Small intestine (tissue), 7 donors: ENCODE measurements at regions not wholly inside any gene's neighbourhood (a gene's known extent, or its start where the extent isn't known, plus 50 kb on each side); places are given as distances from the start of the nearest gene placed in this dataset.

Experiments
- DNase-seq, 2 donors: peaks; one replicate each; pipeline versions ENCODE4 v3.0.0 to v3.0.0-alpha.2; 2013
- FAIRE-seq: peaks from 2 replicates; lab custom pipeline; 2012; peaks lifted over from hg19 to GRCh38; lab: Jason Lieb, UNC
- H3K27ac ChIP-seq, 3 donors: one replicate each; pipeline ENCODE4 v1.5.1; 2013; ENCODE audit warnings: low read length in 2 of 3, mild to moderate bottlenecking in 2 of 3, control low read depth in 1 of 3, inconsistent platforms in 1 of 3, low read depth in 1 of 3, moderate library complexity in 1 of 3
- H3K27me3 ChIP-seq, 3 donors: one replicate each; pipeline ENCODE4 v1.6.1; 2013; ENCODE audit warnings: low read length in 3 of 3, inconsistent platforms in 1 of 3; ENCODE audit not compliant: control insufficient read depth in 3 of 3, insufficient read depth in 3 of 3
- H3K36me3 ChIP-seq, 3 donors: one replicate each; pipeline ENCODE4 v1.6.1; 2013; ENCODE audit warnings: low read length in 3 of 3, inconsistent platforms in 1 of 3, low read depth in 1 of 3, mild to moderate bottlenecking in 1 of 3, moderate library complexity in 1 of 3; ENCODE audit not compliant: control insufficient read depth in 3 of 3, insufficient read depth in 2 of 3
- H3K4me1 ChIP-seq, 3 donors: one replicate each; pipeline ENCODE4 v1.6.1; 2013; ENCODE audit warnings: low read length in 2 of 3, inconsistent platforms in 1 of 3, low read depth in 1 of 3, mild to moderate bottlenecking in 1 of 3, moderate library complexity in 1 of 3; ENCODE audit not compliant: control insufficient read depth in 3 of 3, insufficient read depth in 2 of 3
- H3K4me3 ChIP-seq, 3 donors: one replicate each; pipeline ENCODE4 v1.5.1; 2013; ENCODE audit warnings: low read length in 3 of 3, control low read depth in 1 of 3, inconsistent platforms in 1 of 3, low read depth in 1 of 3, mild to moderate bottlenecking in 1 of 3, moderate library complexity in 1 of 3
- H3K9me3 ChIP-seq, 2 donors: one replicate each; pipeline ENCODE4 v1.6.1; 2013; ENCODE audit warnings: low read depth in 1 of 2, low read length in 1 of 2; ENCODE audit not compliant: control insufficient read depth in 2 of 2, insufficient read depth in 1 of 2
- WGBS, 3 donors: extraction: QIAGEN DNeasy Blood & Tissue Kit; methylation state at CpG; one replicate each; pipeline ENCODE4 v1.1.7; 2013; 5-methylcytosine and 5-hydroxymethylcytosine counted together
- donor health status: healthy with polysubstance abuse.
- donor health status: control.
- donor health status: control.
- donor health status: Bipolar disorder and iron deficiency.
- donor health status: healthy.

- FAIRE-seq (no peak), DNase-seq (no peak)
- no peak overlapping the region for H3K27ac ChIP-seq
- peaks cover 0 to 10% of the 10 kb centered on the region in 2 donors for H3K9me3 ChIP-seq
- WGBS, 3 donors = 77 to 83% (median 81%) methylated on average over 12 of the region's 12 CpGs
- H3K4me1 ChIP-seq = no peaks in the 10 kb centered on the region
- H3K36me3 ChIP-seq = no peaks in the 10 kb centered on the region
- no peak overlapping the region for H3K4me3 ChIP-seq
- H3K27me3 ChIP-seq = peaks cover 0 to 7% (median 5%) of the 10 kb centered on the region in 3 donors
Observed at GRCh38 chr7:1360521-1360971, 98.7 kb downstream of the MICALL2 start.

- Histone ChIP-seq H3K36me3 (no peaks in the 10 kb centered on the region), H3K4me3 (no peak overlapping the region), H3K9me3 (peaks cover 0 to 15% of the 10 kb centered on the region in 2 donors), H3K27me3 (peaks cover 0 to 13% (median 9%) of the 10 kb centered on the region in 3 donors), H3K27ac (no peak overlapping the region), H3K4me1 (no peaks in the 10 kb centered on the region)
- no peak for FAIRE-seq
- no peak for DNase-seq
- WGBS, 3 donors = 74 to 86% (median 78%) methylated on average over 14 of the region's 14 CpGs
Observed at GRCh38 chr7:1361016-1361755, 98.1 kb downstream of the MICALL2 start.

- DNase-seq (no peak), FAIRE-seq (no peak)
- WGBS, 3 donors = 46 to 49% (median 48%) methylated on average over 13 of the region's 13 CpGs
- peaks cover 0 to 15% (median 14%) of the 10 kb centered on the region in 3 donors for H3K27me3 ChIP-seq
- H3K9me3 ChIP-seq = peaks cover 0 to 15% of the 10 kb centered on the region in 2 donors
- no peak overlapping the region for H3K27ac ChIP-seq
- no peaks in the 10 kb centered on the region for H3K4me1 ChIP-seq
- no peaks in the 10 kb centered on the region for H3K36me3 ChIP-seq
- H3K4me3 ChIP-seq = no peak overlapping the region
Observed at GRCh38 chr7:1361756-1362125, 97.5 kb downstream of the MICALL2 start.

- FAIRE-seq (no peak), DNase-seq (no peak)
Observed at GRCh38 chr7:1362301-1362700, 97.0 kb downstream of the MICALL2 start.

GRCh38 chr7:1364068-1364905 lies 95.0 kb downstream of the MICALL2 start:
- Histone ChIP-seq H3K27me3 (peaks cover 11 to 39% (median 27%) of the 10 kb centered on the region in 3 donors), H3K4me3 (no peak overlapping the region), H3K27ac (no peak overlapping the region), H3K36me3 (no peaks in the 10 kb centered on the region), H3K4me1 (no peaks in the 10 kb centered on the region), H3K9me3 (peaks cover 1 to 15% of the 10 kb centered on the region in 2 donors)
- no peak for DNase-seq
- 72 to 78% (median 73%) methylated on average over 34 to 36 of the region's 36 CpGs for WGBS, 3 donors
- FAIRE-seq = no peak

More at GRCh38 chr7:1362301-1362700, 97.0 kb downstream of the MICALL2 start:
- Histone ChIP-seq H3K4me1 (no peaks in the 10 kb centered on the region), H3K27me3 (peaks cover 0 to 20% (median 16%) of the 10 kb centered on the region in 3 donors), H3K36me3 (no peaks in the 10 kb centered on the region), H3K4me3 (no peak overlapping the region), H3K27ac (no peak overlapping the region), H3K9me3 (peaks cover 0 to 15% of the 10 kb centered on the region in 2 donors)
- 58 to 68% (median 67%) methylated on average over 12 of the region's 12 CpGs for WGBS, 3 donors

- peaks cover 1 to 15% of the 10 kb centered on the region in 2 donors for H3K9me3 ChIP-seq
- peaks cover 11 to 47% (median 29%) of the 10 kb centered on the region in 3 donors for H3K27me3 ChIP-seq
- no peaks in the 10 kb centered on the region for H3K4me1 ChIP-seq
- DNase-seq = no peak
- H3K4me3 ChIP-seq = no peak overlapping the region
- no peak for FAIRE-seq
- no peaks in the 10 kb centered on the region for H3K36me3 ChIP-seq
- no peak overlapping the region for H3K27ac ChIP-seq
- 78 to 88% (median 84%) methylated on average over 9 to 13 of the region's 13 CpGs for WGBS, 3 donors
Observed at GRCh38 chr7:1364906-1365570, 94.2 kb downstream of the MICALL2 start.

- H3K27me3 ChIP-seq = peaks cover 11 to 55% (median 32%) of the 10 kb centered on the region in 3 donors
- H3K4me1 ChIP-seq = no peaks in the 10 kb centered on the region
- no peak overlapping the region for H3K27ac ChIP-seq
- WGBS, 3 donors = 80 to 83% (median 83%) methylated on average over 7 of the region's 7 CpGs
- peaks cover 1 to 18% of the 10 kb centered on the region in 2 donors for H3K9me3 ChIP-seq
- FAIRE-seq (no peak), DNase-seq (no peak)
- no peaks in the 10 kb centered on the region for H3K36me3 ChIP-seq
- no peak overlapping the region for H3K4me3 ChIP-seq
Observed at GRCh38 chr7:1365846-1366245, 93.4 kb downstream of the MICALL2 start.
